H1 (cell line): ENCODE measurements at regions not wholly inside any gene's neighbourhood (a gene's known extent, or its start where the extent isn't known, plus 50 kb on each side); places are given as distances from the start of the nearest gene placed in this dataset.

Experiments used
- CTCF ChIA-PET: fragments of 300-600 bp; sonication (Branson Sonifier 250); formaldehyde crosslinking; loops from one replicate; lab custom pipeline; 2021; ENCODE audit not compliant: partially characterized antibody; lab: Charles Lee
- POLR2A ChIA-PET: fragments of 300-600 bp; sonication (Branson Sonifier 250); formaldehyde crosslinking; loops from one replicate; lab custom pipeline; 2021; ENCODE audit warnings: inconsistent platforms; ENCODE audit not compliant: partially characterized antibody; lab: Charles Lee
- DNase-seq, 2 experiments: peaks; one replicate each; pipeline versions ENCODE4 v3.0.0 to v3.0.0-alpha.2; 2010 to 2022; ENCODE audit warnings: low spot score in 2 of 2, low read depth in 1 of 2, mixed read lengths in 1 of 2
- FAIRE-seq: peaks from 2 replicates; lab custom pipeline; 2011; peaks lifted over from hg19 to GRCh38; lab: Jason Lieb, UNC
- H2AFZ ChIP-seq: 2 replicates; pipeline ENCODE4 v1.8.1; 2012; ENCODE audit warnings: low read length, inconsistent platforms
- H2AK5ac ChIP-seq: 2 replicates; pipeline ENCODE4 v1.6.1; 2013; ENCODE audit warnings: low read depth, low read length
- H2BK120ac ChIP-seq: replicated peaks from 2 replicates; pipeline ENCODE3; 2013; ENCODE audit warnings: low read depth, low read length, inconsistent platforms
- H2BK12ac ChIP-seq: 2 replicates; pipeline ENCODE4 v1.6.1; 2013; ENCODE audit warnings: low read depth, low read length
- H2BK15ac ChIP-seq: 2 replicates; pipeline ENCODE4 v1.6.1; 2013; ENCODE audit warnings: low read length
- H2BK20ac ChIP-seq: 2 replicates; pipeline ENCODE4 v1.6.1; 2013; ENCODE audit warnings: low read length
- H2BK5ac ChIP-seq: 2 replicates; pipeline ENCODE4 v1.6.1; 2013; ENCODE audit warnings: low read depth, low read length
- H3K14ac ChIP-seq: 2 replicates; pipeline ENCODE4 v1.6.1; 2013; ENCODE audit warnings: inconsistent platforms; ENCODE audit not compliant: insufficient read length
- H3K18ac ChIP-seq: 2 replicates; pipeline ENCODE4 v1.6.1; 2013; ENCODE audit warnings: low read length; ENCODE audit errors: extremely low read depth
- H3K23ac ChIP-seq: 2 replicates; pipeline ENCODE4 v1.6.1; 2013; ENCODE audit warnings: inconsistent platforms; ENCODE audit not compliant: insufficient read length
- H3K23me2 ChIP-seq: 2 replicates; pipeline ENCODE4 v1.6.1; 2013; ENCODE audit warnings: low read depth, low read length
- H3K27ac ChIP-seq: 2 replicates; pipeline ENCODE4 v1.6.1; 2011; ENCODE audit warnings: low read depth, low read length, inconsistent platforms
- H3K27me3 ChIP-seq, 4 experiments: replicated peaks in 1 of 4; 1 replicate in 1 of 4; 2 replicates in 3 of 4; pipeline versions ENCODE4 v1.6.1 to v1.8.1; 2011 to 2013; ENCODE audit warnings: low read length in 3 of 4, mild to moderate bottlenecking in 3 of 4, inconsistent platforms in 2 of 4, mixed read lengths in 2 of 4, moderate library complexity in 1 of 4; ENCODE audit not compliant: control insufficient read depth in 3 of 4, insufficient read depth in 3 of 4; ENCODE audit errors: extremely low read depth in 1 of 4
- H3K36me3 ChIP-seq, 4 experiments: 2 replicates each; pipeline versions ENCODE4 v1.6.1 to v1.8.1; 2011 to 2013; ENCODE audit warnings: mild to moderate bottlenecking in 4 of 4, low read length in 3 of 4, moderate library complexity in 2 of 4, control low read depth in 1 of 4, inconsistent platforms in 1 of 4; ENCODE audit not compliant: insufficient read depth in 4 of 4, control insufficient read depth in 2 of 4
- H3K4ac ChIP-seq: replicated peaks from 2 replicates; pipeline ENCODE3; 2013; ENCODE audit warnings: low read length, low read depth, mixed read lengths, inconsistent platforms; ENCODE audit not compliant: insufficient read length
- H3K4me1 ChIP-seq, 4 experiments: replicated peaks in 1 of 4; 1 replicate in 1 of 4; 2 replicates in 3 of 4; pipeline versions ENCODE4 v1.6.1 to v1.8.1; 2011 to 2013; ENCODE audit warnings: low read length in 3 of 4, inconsistent platforms in 2 of 4, mixed read lengths in 1 of 4; ENCODE audit not compliant: insufficient read depth in 4 of 4, control insufficient read depth in 3 of 4
- H3K4me2 ChIP-seq, 2 experiments: 2 replicates each; pipeline versions ENCODE4 v1.6.1 to v1.8.1; 2011 to 2013; ENCODE audit warnings: low read depth in 2 of 2, low read length in 2 of 2, control low read depth in 1 of 2, inconsistent platforms in 1 of 2, mild to moderate bottlenecking in 1 of 2; ENCODE audit not compliant: insufficient read depth in 1 of 2
- H3K4me3 ChIP-seq, 4 experiments: fragments of 200-600, 300-600 bp in 1 of 4; sonication (generic), shearing (Covaris generic), sonication (Bioruptor Twin) in 1 of 4; 2 replicates each; pipeline versions ENCODE4 v1.5.1 to v1.8.1; 2011 to 2016; ENCODE audit warnings: low read length in 4 of 4, low read depth in 3 of 4, control low read depth in 2 of 4, inconsistent platforms in 2 of 4, mild to moderate bottlenecking in 2 of 4, mixed read lengths in 1 of 4, moderate library complexity in 1 of 4; ENCODE audit not compliant: insufficient read depth in 2 of 4; ENCODE audit errors: extremely low read depth in 1 of 4
- H3K56ac ChIP-seq: replicated peaks from 2 replicates; pipeline ENCODE3; 2013; ENCODE audit warnings: low read depth, mild to moderate bottlenecking, mixed read lengths, low read length, inconsistent platforms; ENCODE audit not compliant: insufficient read length
- H3K79me1 ChIP-seq: 2 replicates; pipeline ENCODE4 v1.6.1; 2013; ENCODE audit warnings: low read depth, low read length, control low read depth
- H3K79me2 ChIP-seq, 2 experiments: 2 replicates each; pipeline versions ENCODE4 v1.6.1 to v1.8.1; 2012 to 2013; ENCODE audit warnings: low read length in 2 of 2, mild to moderate bottlenecking in 2 of 2, inconsistent platforms in 1 of 2; ENCODE audit not compliant: insufficient read depth in 2 of 2, control insufficient read depth in 1 of 2
- H3K9ac ChIP-seq, 4 experiments: replicated peaks in 1 of 4; 1 replicate in 1 of 4; 2 replicates in 3 of 4; pipeline versions ENCODE4 v1.6.1 to v1.8.1; 2011 to 2013; ENCODE audit warnings: low read depth in 3 of 4, low read length in 3 of 4, control low read depth in 2 of 4, mild to moderate bottlenecking in 2 of 4, moderate library complexity in 2 of 4, inconsistent platforms in 1 of 4; ENCODE audit errors: extremely low read depth in 1 of 4
- H3K9me3 ChIP-seq, 2 experiments: 2 replicates each; pipeline versions ENCODE4 v1.6.1 to v1.8.1; 2012 to 2013; ENCODE audit warnings: mild to moderate bottlenecking in 2 of 2, moderate library complexity in 2 of 2, control low read depth in 1 of 2, inconsistent platforms in 1 of 2, low read depth in 1 of 2, low read length in 1 of 2, mixed read lengths in 1 of 2; ENCODE audit not compliant: insufficient read depth in 2 of 2
- H4K20me1 ChIP-seq, 2 experiments: replicated peaks in 1 of 2; 2 replicates each; pipeline versions ENCODE3 to v1.8.1; 2011 to 2013; ENCODE audit warnings: inconsistent platforms in 2 of 2, low read length in 2 of 2, mild to moderate bottlenecking in 1 of 2; ENCODE audit not compliant: insufficient read depth in 2 of 2, control insufficient read depth in 1 of 2
- H4K5ac ChIP-seq: 2 replicates; pipeline ENCODE4 v1.6.1; 2013; ENCODE audit warnings: low read length, low read depth, mixed read lengths, inconsistent platforms; ENCODE audit not compliant: insufficient read length
- H4K8ac ChIP-seq: 2 replicates; pipeline ENCODE4 v1.8.0; 2013; ENCODE audit warnings: mild to moderate bottlenecking, moderate library complexity, low read length, inconsistent platforms; ENCODE audit not compliant: insufficient read depth; ENCODE audit errors: extremely low read depth
- H4K91ac ChIP-seq: replicated peaks from 2 replicates; pipeline ENCODE3; 2013; ENCODE audit warnings: low read length, mixed read lengths, inconsistent platforms; ENCODE audit not compliant: insufficient read length
- SAP30 ChIP-seq: fragments of 300-600 bp; sonication (generic); IDR thresholded peaks from 2 replicates; pipeline ENCODE4 v1.7.1; 2012; ENCODE audit warnings: low read length, moderate library complexity, mild to moderate bottlenecking, inconsistent platforms; ENCODE audit not compliant: insufficient read depth, insufficient replicate concordance
- WGBS, 2 experiments: shearing (Covaris generic) in 1 of 2; methylation state at CpG; one replicate each; pipeline versions ENCODE4 v1.1.6 to v1.1.7; 2013 to 2015; ENCODE audit warnings: low lambda C conversion rate in 2 of 2, mixed read lengths in 2 of 2, inconsistent platforms in 1 of 2, low coverage in 1 of 2, missing lambda C conversion rate in 1 of 2; ENCODE audit not compliant: insufficient replicate concordance in 2 of 2, insufficient coverage in 1 of 2, insufficient read length in 1 of 2; ENCODE audit errors: extremely low coverage in 1 of 2, missing lambda C conversion rate in 1 of 2; 5-methylcytosine and 5-hydroxymethylcytosine counted together

GRCh38 chr2:145680276-145680675 lies 1160.4 kb upstream of the ZEB2 start:
- no peak overlapping the region for H2AK5ac ChIP-seq

More at GRCh38 chr2:145680276-145680675, 1160.4 kb upstream of the ZEB2 start:
- Histone ChIP-seq H2BK15ac (no peak overlapping the region), H3K4me2 (no peak overlapping the region), H3K23ac (no peak overlapping the region), H3K27me3 (no peaks in the 10 kb centered on the region), H4K5ac (no peak overlapping the region), H2BK5ac (no peak overlapping the region), H2BK20ac (no peak overlapping the region), H3K79me1 (no peaks in the 10 kb centered on the region), H3K79me2 (no peaks in the 10 kb centered on the region), H3K23me2 (no peaks in the 10 kb centered on the region), H3K4me1 (no peaks in the 10 kb centered on the region; a peak in 1 of 7 replicates), H3K9me3 (no peaks in the 10 kb centered on the region), H3K18ac (no peak overlapping the region), H2BK120ac (no peak overlapping the region), H4K91ac (no peak overlapping the region), H4K8ac (no peak overlapping the region), H4K20me1 (no peaks in the 10 kb centered on the region), H3K14ac (no peak overlapping the region), H3K27ac (no peak overlapping the region), H3K4ac (no peak overlapping the region), H2BK12ac (no peak overlapping the region), H3K56ac (no peak overlapping the region), H3K36me3 (no peaks in the 10 kb centered on the region), H3K9ac (no peak overlapping the region), H2AFZ (no peak overlapping the region), H3K4me3 (no peak overlapping the region)
- WGBS, 2 experiments = 91% methylated on average over 2 of the region's 2 CpGs; no CpG with 5 or more reads in 1 of the 2 experiments
- no peak for TF ChIP-seq SAP30
- DNase-seq = no peak
- FAIRE-seq = no peak
- ChIA-PET POLR2A (no interaction called here), CTCF (no interaction called here)
